Thyroid gland (tissue), 4 donors: ENCODE measurements at regions not wholly inside any gene's neighbourhood (a gene's known extent, or its start where the extent isn't known, plus 50 kb on each side); places are given as distances from the start of the nearest gene placed in this dataset.

Experiments
- DNase-seq, 2 donors: peaks; one replicate each; pipeline ENCODE4 v3.0.0-alpha.2; 2019
- H3K27ac ChIP-seq, 3 donors: fragments of 200-600 bp; sonication (generic); 1 replicate in 2 of 3; 2 replicates in 1 of 3; pipeline ENCODE4 v1.5.1; 2016 to 2019; ENCODE audit warnings: mild to moderate bottlenecking in 1 of 3, moderate library complexity in 1 of 3
- H3K27me3 ChIP-seq: fragments of 200-600 bp; sonication (generic); one replicate; pipeline ENCODE4 v1.5.1; 2019
- H3K36me3 ChIP-seq, 2 donors: fragments of 200-600 bp; sonication (generic); one replicate each; pipeline ENCODE4 v1.5.1; 2016 to 2019
- H3K4me1 ChIP-seq, 2 donors: fragments of 200-600 bp; sonication (generic); one replicate each; pipeline ENCODE4 v1.5.1; 2017 to 2019
- H3K4me3 ChIP-seq, 3 donors: fragments of 200-600 bp; sonication (generic); replicated peaks in 1 of 3; 1 replicate in 2 of 3; 2 replicates in 1 of 3; pipeline ENCODE4 v1.5.1; 2016; ENCODE audit warnings: mild to moderate bottlenecking in 1 of 3
- H3K9me3 ChIP-seq: fragments of 200-600 bp; sonication (generic); one replicate; pipeline ENCODE4 v1.5.1; 2017
- POLR2A ChIP-seq, 2 donors: fragments of 450-650 bp; IDR thresholded peaks; one replicate each; pipeline ENCODE4 v1.6.1; 2017; ENCODE audit warnings: antibody characterized with exemption in 2 of 2, mild to moderate bottlenecking in 2 of 2, moderate library complexity in 1 of 2
- WGBS, 2 donors: methylation state at CpG; one replicate each; pipeline ENCODE4 v1.1.5; 2017; 5-methylcytosine and 5-hydroxymethylcytosine counted together
- intact Hi-C: fragments of 100-400 bp; cut with DNase I; formaldehyde crosslinking; loops from one replicate; pipeline ENCODE4 v1.15.1; 2023
- TF ChIP-seq, protein P1 (sequence below), 6 experiments: fragments of 200-600 bp in 3 of 6; fragments of 450-650 bp in 3 of 6; sonication (generic) in 3 of 6; IDR thresholded peaks; one replicate each; pipeline ENCODE4 v1.5.1; 2016 to 2019; ENCODE audit warnings: antibody characterized with exemption in 6 of 6, mild to moderate bottlenecking in 2 of 6, inconsistent platforms in 1 of 6, moderate library complexity in 1 of 6

GRCh38 chr2:54360055-54360792 lies 95.9 kb upstream of the SPTBN1 start:
- intact Hi-C loops = no loop called here

GRCh38 chr2:54364409-54364808 lies 91.7 kb upstream of the SPTBN1 start:
- Histone ChIP-seq H3K4me1 (peaks cover 11 to 13% of the 10 kb centered on the region in 2 donors), H3K27ac (no peak overlapping the region), H3K27me3 (no peaks in the 10 kb centered on the region), H3K36me3 (no peaks in the 10 kb centered on the region), H3K4me3 (no peak overlapping the region), H3K9me3 (no peaks in the 10 kb centered on the region)
- WGBS, 2 donors = 92 to 94% methylated on average over 3 of the region's 3 CpGs
- no peak for TF ChIP-seq POLR2A (IDR thresholded peaks at IDR 0.05)
- TF ChIP-seq, protein P1, sequence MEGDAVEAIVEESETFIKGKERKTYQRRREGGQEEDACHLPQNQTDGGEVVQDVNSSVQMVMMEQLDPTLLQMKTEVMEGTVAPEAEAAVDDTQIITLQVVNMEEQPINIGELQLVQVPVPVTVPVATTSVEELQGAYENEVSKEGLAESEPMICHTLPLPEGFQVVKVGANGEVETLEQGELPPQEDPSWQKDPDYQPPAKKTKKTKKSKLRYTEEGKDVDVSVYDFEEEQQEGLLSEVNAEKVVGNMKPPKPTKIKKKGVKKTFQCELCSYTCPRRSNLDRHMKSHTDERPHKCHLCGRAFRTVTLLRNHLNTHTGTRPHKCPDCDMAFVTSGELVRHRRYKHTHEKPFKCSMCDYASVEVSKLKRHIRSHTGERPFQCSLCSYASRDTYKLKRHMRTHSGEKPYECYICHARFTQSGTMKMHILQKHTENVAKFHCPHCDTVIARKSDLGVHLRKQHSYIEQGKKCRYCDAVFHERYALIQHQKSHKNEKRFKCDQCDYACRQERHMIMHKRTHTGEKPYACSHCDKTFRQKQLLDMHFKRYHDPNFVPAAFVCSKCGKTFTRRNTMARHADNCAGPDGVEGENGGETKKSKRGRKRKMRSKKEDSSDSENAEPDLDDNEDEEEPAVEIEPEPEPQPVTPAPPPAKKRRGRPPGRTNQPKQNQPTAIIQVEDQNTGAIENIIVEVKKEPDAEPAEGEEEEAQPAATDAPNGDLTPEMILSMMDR (IDR thresholded peaks at IDR 0.05) = no peak
- intact Hi-C loops = no loop called here
- DNase-seq = no peak

More at GRCh38 chr2:54360055-54360792, 95.9 kb upstream of the SPTBN1 start:
- WGBS, 2 donors = 6 to 10% methylated on average over 8 of the region's 8 CpGs
- H3K9me3 ChIP-seq = no peaks in the 10 kb centered on the region
- peak; percentile 87 to 88 for DNase-seq
- H3K4me3 ChIP-seq = no peak overlapping the region
- H3K4me1 ChIP-seq = peaks cover 11 to 15% of the 10 kb centered on the region in 2 donors
- peak overlapping the region; percentile 80 to 83 (median 82) for H3K27ac ChIP-seq
- no peaks in the 10 kb centered on the region for H3K27me3 ChIP-seq
- peak in 1 of 2 donors; percentile 39 for TF ChIP-seq POLR2A (IDR thresholded peaks at IDR 0.05)
- TF ChIP-seq, protein P1 (IDR thresholded peaks at IDR 0.05) = no peak
- no peaks in the 10 kb centered on the region for H3K36me3 ChIP-seq

GRCh38 chr2:54365661-54366060 lies 90.5 kb upstream of the SPTBN1 start:
- WGBS, 2 donors = 90 to 92% methylated on average over 1 of the region's 1 CpG
- no peak for DNase-seq
- intact Hi-C loops = no loop called here
- Histone ChIP-seq H3K27ac (no peak overlapping the region), H3K36me3 (no peaks in the 10 kb centered on the region), H3K4me1 (peaks cover 9 to 10% of the 10 kb centered on the region in 2 donors), H3K27me3 (no peaks in the 10 kb centered on the region), H3K4me3 (no peak overlapping the region), H3K9me3 (no peaks in the 10 kb centered on the region)
- no peak for TF ChIP-seq POLR2A (IDR thresholded peaks at IDR 0.05)
- TF ChIP-seq, protein P1 (IDR thresholded peaks at IDR 0.05) = no peak

GRCh38 chr2:54366487-54367280 lies 89.4 kb upstream of the SPTBN1 start:
- H3K27ac ChIP-seq = no peak overlapping the region
- TF ChIP-seq POLR2A (IDR thresholded peaks at IDR 0.05) = no peak
- TF ChIP-seq, protein P1 (IDR thresholded peaks at IDR 0.05) = no peak
- DNase-seq = no peak
- H3K9me3 ChIP-seq = no peaks in the 10 kb centered on the region
- peaks cover 16% of the 10 kb centered on the region in 2 donors for H3K4me1 ChIP-seq
- intact Hi-C loops = no loop called here
- no peaks in the 10 kb centered on the region for H3K36me3 ChIP-seq
- WGBS, 2 donors = 91 to 93% methylated on average over 3 of the region's 3 CpGs
- H3K27me3 ChIP-seq = no peaks in the 10 kb centered on the region
- H3K4me3 ChIP-seq = no peak overlapping the region
